ENCODE measurements at regions not wholly inside any gene's neighbourhood (a gene's known extent, or its start where the extent isn't known, plus 50 kb on each side); places are given as distances from the start of the nearest gene placed in this dataset.
"Not testable (repeated sequence)": the region's sequence is repeated elsewhere in the genome, so short reads cannot be mapped to it uniquely, and the experiment has no call there.

DNA sequence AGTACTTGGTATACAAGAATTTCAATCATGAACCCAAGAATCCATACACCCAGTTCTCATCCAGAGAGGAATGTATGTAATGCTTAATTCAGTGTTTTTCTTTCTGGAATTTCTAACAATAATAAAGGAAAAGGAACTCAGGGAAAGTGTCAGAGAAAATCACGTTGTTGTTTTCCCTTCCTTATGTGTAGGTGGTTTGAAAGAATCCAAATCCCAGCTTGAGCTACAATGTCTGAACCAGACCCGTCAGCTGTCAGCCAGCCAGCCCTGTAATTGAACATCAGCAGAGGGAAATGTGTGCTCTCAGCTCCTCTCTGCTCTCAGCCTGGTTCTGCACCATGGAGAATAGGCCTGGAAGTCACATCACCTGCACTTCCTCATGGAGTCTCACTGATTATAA lies 126.5 kb downstream of the TMEM30B start:
- no peak for DNase-seq

GRCh38 chr14:61153914-61154545 lies 127.1 kb downstream of the TMEM30B start:
- DNase-seq: no peak

DNA sequence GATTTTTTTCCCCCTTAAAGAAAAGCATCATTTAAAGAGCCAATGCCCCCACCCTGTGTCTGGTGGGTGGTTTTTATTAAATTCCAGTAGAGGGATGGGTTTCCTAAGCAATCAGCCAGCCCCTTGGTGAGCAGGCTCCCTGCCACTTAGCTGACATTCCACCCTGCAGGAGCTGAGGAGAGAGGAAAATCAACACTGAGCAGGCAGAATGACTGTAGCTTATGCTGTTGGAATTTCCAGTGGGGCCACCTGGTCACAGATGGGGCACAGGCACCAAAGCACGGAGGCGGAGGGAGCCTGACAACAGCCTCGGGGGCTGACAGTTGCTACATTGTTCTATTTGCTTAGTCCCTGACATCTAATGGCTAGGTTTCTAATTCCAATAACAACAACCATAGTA lies 127.7 kb downstream of the TMEM30B start:
- DNase-seq: no peak

DNA sequence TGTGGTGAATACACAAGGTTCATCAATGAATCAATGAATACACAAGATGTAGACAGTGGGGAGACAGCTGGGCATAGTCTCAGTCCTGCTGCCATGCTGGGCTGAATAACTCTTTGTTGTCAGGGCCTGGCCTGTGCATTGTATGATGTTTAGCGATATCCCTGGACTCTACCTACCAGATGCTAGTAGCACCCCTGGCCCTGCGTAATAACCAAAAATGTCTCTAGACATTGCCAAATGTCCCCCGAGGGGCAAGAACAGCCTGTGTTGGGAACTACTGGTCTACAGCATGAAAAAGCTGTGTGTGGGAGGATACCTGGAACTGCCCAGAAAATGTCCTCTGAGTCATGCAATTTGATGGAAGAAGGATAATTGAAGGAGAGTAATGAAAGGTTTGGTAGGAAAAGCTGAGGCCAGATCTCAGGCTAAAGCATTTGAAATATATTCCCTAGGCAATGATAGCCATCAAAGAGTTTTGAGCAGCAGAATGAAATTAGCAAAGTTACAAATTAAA lies 128.2 kb downstream of the TMEM30B start:
- DNase-seq: no peak

DNA sequence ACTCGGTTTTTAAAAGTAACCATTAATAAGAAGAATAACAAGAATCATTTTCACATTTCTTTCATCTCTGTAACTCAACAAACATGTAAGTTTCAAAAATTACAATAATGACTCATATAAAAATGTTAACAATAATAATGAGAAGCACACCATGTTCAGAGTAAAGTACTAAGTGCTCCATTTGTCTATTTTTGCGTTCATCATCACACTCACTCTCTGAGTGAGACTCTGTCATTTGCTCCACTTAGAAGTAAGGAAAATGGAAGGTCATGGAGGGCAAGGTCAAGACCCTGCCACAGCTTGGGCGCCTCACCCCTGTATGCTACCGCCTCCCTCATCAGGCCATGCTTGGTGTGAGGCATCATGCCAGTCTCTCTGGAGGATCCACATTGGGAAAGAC lies 129.9 kb downstream of the TMEM30B start:
- no peak for DNase-seq

DNA sequence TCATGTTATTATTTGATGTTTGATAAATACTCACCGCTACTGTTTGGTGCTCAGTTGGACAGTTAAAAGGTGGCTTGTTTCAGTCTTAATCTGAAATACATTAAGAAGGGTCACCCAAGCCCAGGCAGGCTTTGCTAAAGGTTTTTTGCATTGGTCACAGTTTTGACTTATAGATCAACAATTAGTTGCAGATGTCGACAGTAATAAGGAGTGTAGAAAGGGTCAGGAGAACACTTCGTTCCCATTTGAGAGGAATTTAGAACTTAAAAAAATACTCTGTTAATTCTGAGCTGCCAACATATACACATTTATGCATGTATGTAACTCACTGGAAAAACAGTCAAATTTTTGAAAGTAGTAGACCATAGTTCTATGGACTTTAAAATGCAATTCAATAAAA lies 130.3 kb downstream of the TMEM30B start:
- no peak for DNase-seq

DNA sequence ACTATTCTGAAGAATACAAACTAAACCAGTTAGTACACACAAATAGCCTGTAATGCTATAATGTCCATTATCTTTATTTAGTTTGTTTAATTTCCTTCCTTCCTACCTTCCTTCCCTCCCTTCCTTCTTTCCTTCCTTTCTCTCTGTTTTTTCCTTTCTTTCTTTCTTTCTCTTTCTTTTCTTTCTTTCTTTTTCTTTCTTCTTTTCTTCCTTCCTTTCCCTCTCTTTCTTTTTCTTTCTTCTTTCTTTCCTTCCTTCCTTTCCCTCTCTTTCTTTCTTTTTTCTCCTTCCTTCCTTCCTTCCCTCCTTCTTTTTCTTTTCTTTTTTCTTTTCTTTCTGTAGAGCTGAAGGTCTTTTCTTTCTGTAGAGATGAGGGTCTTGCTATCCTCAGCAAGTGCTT lies 131.2 kb downstream of the TMEM30B start:
- DNase-seq: no peak

DNA sequence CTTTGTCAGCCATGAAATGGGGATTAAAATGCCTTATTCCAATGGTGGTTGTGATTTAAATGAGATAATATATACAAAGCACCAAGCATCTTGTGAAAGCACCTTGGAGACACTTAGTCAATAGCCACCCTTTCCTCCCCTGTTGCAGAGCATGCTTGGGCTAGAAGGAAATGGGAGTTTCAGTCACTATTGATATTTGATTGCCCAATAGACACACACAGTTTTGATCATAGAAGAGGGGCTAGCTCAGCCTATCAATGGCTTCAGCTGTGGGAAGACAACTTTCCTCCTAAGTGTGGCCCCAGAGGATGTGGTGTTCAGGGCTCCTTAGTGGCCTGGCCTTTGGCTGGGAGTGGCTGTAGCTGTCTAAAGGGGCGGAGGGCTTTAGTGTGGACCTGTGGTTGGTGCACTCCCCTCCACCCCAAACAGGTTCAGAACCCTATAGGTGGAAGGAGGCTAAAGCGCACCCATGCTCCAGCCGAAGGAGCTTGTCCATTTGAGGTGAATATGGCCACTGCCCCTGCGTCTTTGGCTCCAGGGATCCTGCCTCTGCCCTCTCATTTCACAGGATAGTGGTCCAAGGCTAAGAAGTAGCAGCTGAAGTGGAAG lies 132.3 kb downstream of the TMEM30B start:
- DNase-seq: no peak

DNA sequence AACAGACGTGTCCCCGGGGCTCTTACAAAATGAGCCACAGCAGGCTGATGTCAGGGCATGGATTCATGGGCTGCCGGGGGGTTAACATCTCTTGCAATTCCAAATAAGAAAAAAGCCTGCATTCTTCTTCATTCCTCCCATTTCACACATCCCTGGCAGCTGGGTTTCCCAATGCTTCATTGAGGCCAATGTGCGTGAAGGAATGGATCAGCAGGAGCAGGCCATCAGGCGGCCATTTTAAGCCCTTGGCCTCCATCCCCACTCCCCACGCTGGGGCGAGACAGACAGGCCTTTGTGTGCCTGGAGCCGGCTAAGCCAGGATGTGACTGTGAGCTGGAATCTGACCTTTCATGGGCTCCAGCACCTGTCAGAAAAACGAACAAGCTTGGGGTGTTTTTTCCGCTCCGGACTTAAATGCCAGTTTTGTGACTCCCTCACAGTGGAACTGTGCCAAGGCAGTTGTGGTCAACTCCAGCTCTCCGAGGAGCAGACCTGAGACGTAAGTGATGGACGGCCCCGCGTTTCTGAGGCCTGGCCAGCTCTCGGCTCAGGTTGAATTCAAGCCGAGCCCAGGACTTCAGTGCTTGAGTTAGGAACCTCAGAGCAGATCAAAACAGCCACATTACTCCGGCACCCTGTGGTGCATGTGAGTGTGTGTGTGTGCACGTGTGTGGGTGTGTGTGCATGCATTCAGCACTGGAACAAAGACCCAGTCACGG lies 133.1 kb downstream of the TMEM30B start:
- DNase-seq: no peak

GRCh38 chr14:61147381-61147821 lies 133.7 kb downstream of the TMEM30B start:
- no peak for DNase-seq

- DNase-seq: no peak
Observed at GRCh38 chr14:61146899-61147298, 134.2 kb downstream of the TMEM30B start.

DNA sequence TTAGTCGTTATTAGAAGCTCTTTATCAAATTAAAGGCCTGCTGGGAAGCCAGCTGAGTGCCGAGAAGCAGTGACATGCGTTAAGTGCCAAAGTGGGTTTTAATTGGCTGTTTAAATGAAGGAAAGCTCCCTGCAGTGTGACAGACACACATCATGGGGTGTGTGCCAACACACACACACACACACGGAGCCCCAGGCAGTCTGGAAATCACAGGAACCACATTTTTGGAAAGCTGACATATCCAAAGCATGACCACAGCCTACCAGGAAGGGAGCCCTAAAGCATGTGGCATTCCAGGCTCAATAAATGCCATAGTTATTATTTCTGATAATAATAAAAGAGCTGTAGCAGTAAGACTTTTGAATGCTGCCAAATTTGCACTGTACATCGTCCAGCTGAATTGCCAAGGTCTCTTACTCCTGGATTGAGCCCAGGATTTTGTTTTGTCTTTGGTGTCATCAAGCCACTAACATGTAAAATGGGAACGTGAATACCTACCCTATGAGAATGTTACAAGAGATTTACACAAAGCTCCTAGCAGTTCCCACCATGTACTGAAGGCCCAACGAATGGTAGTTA lies 135.1 kb downstream of the TMEM30B start:
- DNase-seq: no peak

- DNase-seq: no peak
Observed at GRCh38 chr14:61145034-61145902, 135.9 kb downstream of the TMEM30B start.

DNA sequence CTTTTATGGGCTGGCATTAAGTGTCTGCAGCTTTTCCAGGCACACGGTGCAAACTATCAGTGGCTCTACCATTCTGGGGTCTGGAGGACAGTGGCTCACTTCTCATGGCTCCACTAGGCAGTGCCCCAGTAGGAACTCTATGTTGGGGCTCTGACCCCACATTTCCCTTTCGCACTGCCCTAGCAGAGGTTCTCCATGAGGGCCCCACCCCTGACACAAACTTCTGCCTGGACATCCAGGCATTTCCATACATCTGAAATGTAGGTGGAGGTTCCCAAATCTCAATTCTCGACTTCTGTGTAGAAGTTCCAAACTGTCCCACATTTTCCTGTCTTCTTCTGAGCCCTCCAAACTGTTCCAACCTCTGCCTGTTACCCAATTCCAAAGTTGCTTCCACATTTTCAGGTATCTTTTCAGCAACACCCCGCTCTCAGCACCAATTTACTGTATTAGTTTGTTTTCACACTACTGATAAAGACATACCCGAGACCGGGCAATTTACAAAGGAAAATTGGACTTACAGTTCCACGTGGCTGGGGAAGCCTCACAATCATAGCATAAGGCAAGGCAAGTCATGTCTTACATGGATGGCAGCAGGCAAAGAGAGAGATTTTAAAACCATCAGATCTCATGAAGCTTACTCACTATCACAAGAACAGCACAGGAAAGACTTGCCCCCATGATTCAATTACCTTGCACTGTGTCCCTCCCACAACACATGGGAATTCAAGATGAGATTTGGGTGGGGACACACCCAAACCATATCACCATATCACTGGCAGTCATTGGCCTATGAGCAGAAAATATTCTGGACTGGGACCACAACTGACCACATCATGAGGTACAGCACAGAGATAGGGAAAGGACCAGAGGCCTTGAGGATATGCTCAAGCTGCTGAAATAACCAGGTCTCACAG lies 136.8 kb downstream of the TMEM30B start:
- not testable (repeated sequence) for DNase-seq

- no peak for DNase-seq
Observed at GRCh38 chr14:61140872-61141271, 140.3 kb downstream of the TMEM30B start.

- no peak for DNase-seq
Observed at GRCh38 chr14:61140271-61140670, 140.9 kb downstream of the TMEM30B start.

GRCh38 chr14:61139006-61139599 lies 142.0 kb downstream of the TMEM30B start:
- DNase-seq: no peak

DNA sequence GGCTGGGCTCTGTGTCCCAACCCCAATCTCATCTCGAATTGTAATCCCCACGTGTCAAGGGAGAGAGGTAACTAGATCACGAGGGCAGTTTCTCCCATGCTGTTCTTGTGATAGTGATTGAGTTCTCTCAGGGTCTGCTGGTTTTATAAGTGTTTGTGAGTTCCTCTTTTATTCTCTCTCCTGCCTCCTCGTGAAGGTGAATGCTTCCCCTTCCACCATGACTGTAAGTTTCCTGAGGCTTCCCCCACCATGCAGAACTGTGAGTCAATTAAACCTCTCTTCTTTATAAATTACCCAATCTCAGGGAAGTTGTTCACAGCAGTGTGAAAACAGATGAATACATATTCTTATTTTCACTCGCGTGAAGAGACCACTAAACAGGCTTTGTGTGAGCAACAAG lies 148.2 kb downstream of the TMEM30B start:
- no peak for DNase-seq

GRCh38 chr14:61132336-61132735 lies 148.8 kb downstream of the TMEM30B start:
- DNase-seq: no peak

DNA sequence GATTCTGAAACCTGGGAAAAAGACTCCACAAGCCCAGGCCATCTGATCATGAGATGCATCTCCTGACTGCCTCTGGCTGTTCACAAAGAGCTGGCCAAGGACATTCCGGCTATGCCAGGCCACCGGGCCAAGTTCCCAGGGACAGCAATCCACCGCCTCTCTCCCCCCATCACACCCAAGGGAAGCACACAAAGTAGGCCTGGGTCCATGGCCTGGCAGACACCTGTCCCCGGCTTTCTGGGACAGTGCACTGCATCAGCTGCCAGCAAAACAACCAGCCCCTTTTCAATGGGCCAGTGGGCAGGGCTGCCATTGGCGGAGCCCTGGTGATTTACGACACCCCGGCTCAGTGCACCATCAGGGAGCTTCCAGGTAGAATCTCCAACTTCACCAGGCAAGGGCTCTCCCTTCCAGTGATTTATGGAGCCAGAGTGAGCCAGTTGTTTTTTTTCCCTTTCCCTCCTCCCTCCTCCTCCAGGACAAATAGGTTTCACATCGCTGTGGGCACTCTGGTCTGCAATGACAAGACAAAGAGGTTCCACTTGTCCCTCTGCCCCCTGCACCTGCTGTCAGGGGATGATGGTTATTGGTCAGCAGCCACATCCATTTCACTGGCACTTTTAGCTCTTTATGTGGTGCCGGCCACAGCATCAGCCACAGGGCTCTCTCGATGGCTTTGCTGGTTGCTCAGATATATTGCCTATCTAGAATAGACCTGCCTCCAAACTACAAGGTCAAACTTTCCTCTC lies 149.6 kb downstream of the SLC38A6 start:
- no peak for DNase-seq
